ENCODE measurements at regions not wholly inside any gene's neighbourhood (a gene's known extent, or its start where the extent isn't known, plus 50 kb on each side); places are given as distances from the start of the nearest gene placed in this dataset.

- peaks cover 4% of the 10 kb centered on the region for H3K9me3 Mint-ChIP-seq
- no peaks in the 10 kb centered on the region for H3K27me3 Mint-ChIP-seq (ENCODE audit: low read depth)
- no peak overlapping the region for H3K27ac Mint-ChIP-seq
- DNase-seq (ENCODE audit: low spot score): no peak
- no peak overlapping the region for H3K4me3 Mint-ChIP-seq
- no peaks in the 10 kb centered on the region for H3K4me1 Mint-ChIP-seq (ENCODE audit: low read depth)
- no peaks in the 10 kb centered on the region for H3K36me3 Mint-ChIP-seq (ENCODE audit: low read depth)
These were observed 517.5 kb downstream of the RNF144B start for GRCh38 chr6:18904681-18905080.

GRCh38 chr6:18920701-18921100 is 533.6 kb downstream of the RNF144B start:
- Mint-ChIP-seq H3K4me1 (ENCODE audit: low read depth) (no peaks in the 10 kb centered on the region), H3K9me3 (peaks cover 6% of the 10 kb centered on the region), H3K4me3 (no peak overlapping the region), H3K27ac (no peak overlapping the region), H3K36me3 (ENCODE audit: low read depth) (no peaks in the 10 kb centered on the region), H3K27me3 (ENCODE audit: low read depth) (no peaks in the 10 kb centered on the region)
- no peak for DNase-seq (ENCODE audit: low spot score)

GRCh38 chr6:18931086-18931485 is 543.9 kb downstream of the RNF144B start:
- no peak overlapping the region for H3K4me3 Mint-ChIP-seq
- H3K4me1 Mint-ChIP-seq (ENCODE audit: low read depth): no peaks in the 10 kb centered on the region

GRCh38 chr6:18958146-18958545 is 571.0 kb downstream of the RNF144B start:
- Mint-ChIP-seq H3K27me3 (ENCODE audit: low read depth) (no peaks in the 10 kb centered on the region), H3K4me3 (no peak overlapping the region), H3K36me3 (ENCODE audit: low read depth) (no peaks in the 10 kb centered on the region), H3K4me1 (ENCODE audit: low read depth) (no peaks in the 10 kb centered on the region), H3K9me3 (peaks cover 3% of the 10 kb centered on the region), H3K27ac (no peak overlapping the region)
- no peak for DNase-seq (ENCODE audit: low spot score)

More at GRCh38 chr6:18931086-18931485, 543.9 kb downstream of the RNF144B start:
- no peaks in the 10 kb centered on the region for H3K27me3 Mint-ChIP-seq (ENCODE audit: low read depth)
- no peaks in the 10 kb centered on the region for H3K36me3 Mint-ChIP-seq (ENCODE audit: low read depth)
- DNase-seq (ENCODE audit: low spot score): no peak
- H3K27ac Mint-ChIP-seq: no peak overlapping the region
- H3K9me3 Mint-ChIP-seq: no peaks in the 10 kb centered on the region

GRCh38 chr6:18961566-18961965 is 574.4 kb downstream of the RNF144B start:
- H3K27ac Mint-ChIP-seq: no peak overlapping the region
- no peak overlapping the region for H3K4me3 Mint-ChIP-seq
- H3K36me3 Mint-ChIP-seq (ENCODE audit: low read depth): no peaks in the 10 kb centered on the region
- no peaks in the 10 kb centered on the region for H3K27me3 Mint-ChIP-seq (ENCODE audit: low read depth)
- H3K9me3 Mint-ChIP-seq: peaks cover 7% of the 10 kb centered on the region
- no peaks in the 10 kb centered on the region for H3K4me1 Mint-ChIP-seq (ENCODE audit: low read depth)
- DNase-seq (ENCODE audit: low spot score): no peak

- Mint-ChIP-seq H3K4me3 (no peak overlapping the region), H3K36me3 (ENCODE audit: low read depth) (no peaks in the 10 kb centered on the region), H3K27me3 (ENCODE audit: low read depth) (no peaks in the 10 kb centered on the region), H3K27ac (no peak overlapping the region), H3K4me1 (ENCODE audit: low read depth) (no peaks in the 10 kb centered on the region), H3K9me3 (peaks cover 7% of the 10 kb centered on the region)
- DNase-seq (ENCODE audit: low spot score): no peak
These were observed 575.3 kb downstream of the RNF144B start for GRCh38 chr6:18962361-18962905.

- no peaks in the 10 kb centered on the region for H3K4me1 Mint-ChIP-seq (ENCODE audit: low read depth)
- no peaks in the 10 kb centered on the region for H3K36me3 Mint-ChIP-seq (ENCODE audit: low read depth)
- H3K27me3 Mint-ChIP-seq (ENCODE audit: low read depth): no peaks in the 10 kb centered on the region
- no peak overlapping the region for H3K27ac Mint-ChIP-seq
- no peak overlapping the region for H3K4me3 Mint-ChIP-seq
- no peak for DNase-seq (ENCODE audit: low spot score)
- H3K9me3 Mint-ChIP-seq: peaks cover 7% of the 10 kb centered on the region
These were observed 576.3 kb downstream of the RNF144B start for GRCh38 chr6:18963439-18963838.

- Mint-ChIP-seq H3K4me3 (no peak overlapping the region), H3K27me3 (ENCODE audit: low read depth) (no peaks in the 10 kb centered on the region), H3K27ac (no peak overlapping the region), H3K36me3 (ENCODE audit: low read depth) (no peaks in the 10 kb centered on the region), H3K4me1 (ENCODE audit: low read depth) (no peaks in the 10 kb centered on the region), H3K9me3 (peaks cover 5% of the 10 kb centered on the region)
- DNase-seq (ENCODE audit: low spot score): no peak
These were observed 586.1 kb downstream of the RNF144B start for GRCh38 chr6:18973251-18973650.

GRCh38 chr6:18976091-18976490 is 588.9 kb downstream of the RNF144B start:
- no peak overlapping the region for H3K4me3 Mint-ChIP-seq
- H3K9me3 Mint-ChIP-seq: peaks cover 5% of the 10 kb centered on the region
- H3K27me3 Mint-ChIP-seq (ENCODE audit: low read depth): no peaks in the 10 kb centered on the region
- no peak overlapping the region for H3K27ac Mint-ChIP-seq
- DNase-seq (ENCODE audit: low spot score): no peak
- H3K36me3 Mint-ChIP-seq (ENCODE audit: low read depth): no peaks in the 10 kb centered on the region
- no peaks in the 10 kb centered on the region for H3K4me1 Mint-ChIP-seq (ENCODE audit: low read depth)

- Mint-ChIP-seq H3K4me3 (no peak overlapping the region), H3K4me1 (ENCODE audit: low read depth) (no peaks in the 10 kb centered on the region), H3K27me3 (ENCODE audit: low read depth) (no peaks in the 10 kb centered on the region), H3K36me3 (ENCODE audit: low read depth) (no peaks in the 10 kb centered on the region), H3K9me3 (peaks cover 5% of the 10 kb centered on the region), H3K27ac (no peak overlapping the region)
- no peak for DNase-seq (ENCODE audit: low spot score)
These were observed 589.8 kb downstream of the RNF144B start for GRCh38 chr6:18976966-18977365.

GRCh38 chr6:18978337-18979128 is 591.4 kb downstream of the RNF144B start:
- Mint-ChIP-seq H3K36me3 (ENCODE audit: low read depth) (no peaks in the 10 kb centered on the region), H3K9me3 (peaks cover 1% of the 10 kb centered on the region), H3K27me3 (ENCODE audit: low read depth) (no peaks in the 10 kb centered on the region), H3K27ac (no peak overlapping the region), H3K4me1 (ENCODE audit: low read depth) (no peaks in the 10 kb centered on the region), H3K4me3 (no peak overlapping the region)
- DNase-seq (ENCODE audit: low spot score): no peak

- H3K27ac Mint-ChIP-seq: no peak overlapping the region
- no peaks in the 10 kb centered on the region for H3K4me1 Mint-ChIP-seq (ENCODE audit: low read depth)
- H3K9me3 Mint-ChIP-seq: no peaks in the 10 kb centered on the region
These were observed 597.9 kb downstream of the RNF144B start for GRCh38 chr6:18985061-18985460.

GRCh38 chr6:18985996-18986395 is 598.8 kb downstream of the RNF144B start:
- H3K36me3 Mint-ChIP-seq (ENCODE audit: low read depth): no peaks in the 10 kb centered on the region
- no peaks in the 10 kb centered on the region for H3K27me3 Mint-ChIP-seq (ENCODE audit: low read depth)
- H3K9me3 Mint-ChIP-seq: no peaks in the 10 kb centered on the region
- H3K27ac Mint-ChIP-seq: no peak overlapping the region
- no peak for DNase-seq (ENCODE audit: low spot score)
- no peak overlapping the region for H3K4me3 Mint-ChIP-seq
- H3K4me1 Mint-ChIP-seq (ENCODE audit: low read depth): peaks cover 2% of the 10 kb centered on the region

More at GRCh38 chr6:18985061-18985460, 597.9 kb downstream of the RNF144B start:
- DNase-seq (ENCODE audit: low spot score): no peak
- no peaks in the 10 kb centered on the region for H3K27me3 Mint-ChIP-seq (ENCODE audit: low read depth)
- H3K4me3 Mint-ChIP-seq: no peak overlapping the region
- H3K36me3 Mint-ChIP-seq (ENCODE audit: low read depth): no peaks in the 10 kb centered on the region

GRCh38 chr6:18988636-18989035 is 601.5 kb downstream of the RNF144B start:
- Mint-ChIP-seq H3K4me3 (no peak overlapping the region), H3K9me3 (no peaks in the 10 kb centered on the region), H3K36me3 (ENCODE audit: low read depth) (no peaks in the 10 kb centered on the region), H3K27ac (no peak overlapping the region), H3K27me3 (ENCODE audit: low read depth) (no peaks in the 10 kb centered on the region), H3K4me1 (ENCODE audit: low read depth) (peaks cover 2% of the 10 kb centered on the region)
- no peak for DNase-seq (ENCODE audit: low spot score)

Measured in T-helper 2 cell treated with Interferon-gamma antibody and Interleukin-4, amounts not matched to agents 5 μg/mL and 100 μg/mL, for 36 hours (primary cell).